CD4-positive, alpha-beta T cell treated with Interleukin-4 for 1 hour (primary cell): ENCODE measurements at regions not wholly inside any gene's neighbourhood (a gene's known extent, or its start where the extent isn't known, plus 50 kb on each side); places are given as distances from the start of the nearest gene placed in this dataset.
"Not testable (repeated sequence)": the region's sequence is repeated elsewhere in the genome, so short reads cannot be mapped to it uniquely, and the experiment has no call there.

Experiments used
- DNase-seq, 2 donors: peaks; one replicate each; pipeline ENCODE4 v3.0.0-alpha.2; 2020 to 2022

- no peak for DNase-seq
These were observed 424.1 kb downstream of the NDFIP2 start for GRCh38 chr13:79905018-79905417.

DNA sequence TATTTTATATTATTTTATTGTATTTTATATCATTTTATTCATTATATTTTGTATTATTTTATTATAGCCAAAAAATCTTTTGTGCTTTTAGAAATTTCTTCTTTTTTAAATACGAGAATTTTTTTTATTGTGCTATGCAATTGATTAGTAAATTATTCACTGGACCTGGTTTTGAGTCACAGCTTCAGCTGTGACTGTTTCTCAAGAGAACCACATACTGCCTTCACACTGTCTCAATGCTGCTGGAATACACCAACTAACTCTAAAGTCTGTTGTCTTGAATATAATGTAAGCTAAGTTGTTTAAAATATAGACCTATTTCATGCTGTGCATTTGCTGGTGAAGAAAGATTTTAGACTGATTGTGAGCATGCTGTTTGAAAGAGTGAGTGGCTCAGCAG is 423.6 kb downstream of the NDFIP2 start:
- DNase-seq = no peak

GRCh38 chr13:79901336-79901735 is 420.4 kb downstream of the NDFIP2 start:
- no peak for DNase-seq

GRCh38 chr13:79900356-79900755 is 419.4 kb downstream of the NDFIP2 start:
- no peak for DNase-seq

- no peak for DNase-seq
These were observed 418.0 kb downstream of the NDFIP2 start for GRCh38 chr13:79898996-79899395.

DNA sequence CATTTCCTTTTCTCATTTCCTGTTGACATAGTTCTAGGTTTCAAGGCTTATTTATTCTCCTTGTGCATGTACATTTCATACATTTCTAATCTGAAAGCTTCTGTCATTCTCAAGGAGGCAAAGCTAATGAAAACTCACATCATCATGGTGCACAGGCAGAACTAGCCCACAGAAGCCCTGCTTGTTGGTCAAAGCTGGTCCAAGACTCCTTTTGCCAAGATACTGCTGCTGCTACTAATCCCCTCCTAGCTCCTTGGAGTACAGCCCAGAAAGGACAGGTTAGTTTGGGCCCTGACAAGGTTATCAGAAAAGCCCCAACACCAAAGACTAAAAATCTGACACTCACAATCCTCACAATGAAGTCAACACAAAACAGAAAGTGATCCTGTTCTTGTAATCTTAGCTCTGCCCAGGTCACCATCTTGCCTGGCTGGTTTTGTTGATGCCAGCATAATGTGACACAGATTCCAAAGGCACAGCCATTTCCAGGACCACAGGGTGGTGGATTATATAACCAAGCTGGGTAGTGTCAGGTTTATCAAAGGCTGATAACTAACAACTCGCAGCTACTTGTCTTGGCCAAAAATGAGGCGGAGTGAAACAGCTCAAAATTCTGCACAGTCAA is 417.4 kb downstream of the NDFIP2 start:
- DNase-seq = no peak

DNA sequence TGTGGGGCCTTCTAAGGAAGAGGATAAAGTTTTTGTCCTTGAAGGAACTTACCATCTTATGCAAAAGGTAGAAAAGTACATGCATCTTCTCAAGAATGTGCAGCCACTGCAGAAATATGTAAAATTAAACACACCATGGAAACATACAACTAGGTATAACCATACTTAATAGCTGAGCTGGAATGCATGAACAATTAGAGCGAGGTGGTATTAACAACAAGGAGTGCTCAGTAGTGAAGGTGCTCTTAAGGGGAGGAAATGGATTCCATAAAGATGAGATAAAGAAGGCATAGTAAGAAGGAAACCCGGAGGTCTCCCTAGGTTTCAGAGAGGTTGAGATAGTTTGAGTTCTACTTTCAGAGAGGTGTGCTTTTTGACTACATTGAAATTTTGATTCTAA is 415.9 kb downstream of the NDFIP2 start:
- no peak for DNase-seq

- DNase-seq = no peak
These were observed 414.5 kb downstream of the NDFIP2 start for GRCh38 chr13:79895416-79895815.

DNA sequence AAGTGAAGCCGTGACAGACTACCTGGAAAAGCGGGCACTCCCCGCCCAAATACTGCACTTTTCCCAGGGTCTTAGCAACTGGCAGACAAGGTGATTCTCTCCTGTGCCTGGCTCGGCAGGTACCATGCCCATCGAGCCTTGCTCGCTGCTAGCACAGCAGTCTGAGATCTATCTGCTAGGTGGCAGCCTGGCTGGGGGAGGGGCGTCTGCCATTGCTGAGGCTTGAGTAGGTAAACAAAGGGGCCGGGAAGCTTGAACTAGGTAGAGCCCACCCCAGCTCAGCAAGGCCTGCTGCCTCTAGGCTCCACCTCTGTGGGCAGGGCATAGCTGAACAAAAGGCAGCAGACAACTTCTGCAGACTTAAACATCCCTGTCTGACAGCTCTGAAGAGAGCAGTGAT is 406.3 kb downstream of the NDFIP2 start:
- DNase-seq = not testable (repeated sequence)

- DNase-seq = no peak
These were observed 405.6 kb downstream of the NDFIP2 start for GRCh38 chr13:79886601-79887000.

DNA sequence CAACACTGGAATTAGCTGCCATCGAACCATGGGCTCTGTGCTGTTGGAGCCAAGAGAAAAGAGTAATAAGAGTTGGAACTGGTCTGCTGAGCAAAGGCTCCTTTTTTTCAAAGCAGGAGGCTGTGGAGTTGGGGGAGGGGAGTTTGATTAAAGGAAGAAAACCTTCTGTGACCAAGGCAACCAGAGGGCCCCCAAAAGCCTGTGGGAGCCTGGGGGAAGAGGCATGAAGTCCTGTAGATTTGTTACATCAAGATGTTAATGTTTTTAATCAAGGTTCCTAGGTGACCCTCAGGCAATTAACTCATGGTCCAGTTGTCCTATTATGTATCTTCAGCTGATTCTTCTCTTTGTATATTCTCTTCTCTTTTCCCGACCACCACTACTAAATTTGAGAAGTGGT is 403.9 kb downstream of the NDFIP2 start:
- DNase-seq = no peak

DNA sequence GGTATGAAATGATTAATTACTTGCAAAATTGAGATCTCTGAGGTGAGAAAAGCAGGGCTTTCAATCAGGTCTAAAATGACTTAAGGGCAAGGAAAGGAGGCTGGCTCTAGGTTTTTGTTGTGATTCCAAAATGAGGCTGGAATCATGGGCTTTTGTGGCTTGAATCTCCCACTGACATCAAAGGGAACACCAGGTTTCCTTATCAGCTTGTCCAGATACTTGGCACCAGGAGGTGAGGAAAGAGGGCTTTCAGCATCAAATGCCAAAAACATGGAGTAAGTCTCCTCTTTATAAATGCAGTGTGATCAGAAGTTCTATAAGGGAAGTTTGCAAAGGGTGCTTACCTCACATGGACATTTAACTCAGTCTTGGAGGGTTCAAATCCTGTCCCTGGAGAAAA is 402.3 kb downstream of the NDFIP2 start:
- DNase-seq = no peak

DNA sequence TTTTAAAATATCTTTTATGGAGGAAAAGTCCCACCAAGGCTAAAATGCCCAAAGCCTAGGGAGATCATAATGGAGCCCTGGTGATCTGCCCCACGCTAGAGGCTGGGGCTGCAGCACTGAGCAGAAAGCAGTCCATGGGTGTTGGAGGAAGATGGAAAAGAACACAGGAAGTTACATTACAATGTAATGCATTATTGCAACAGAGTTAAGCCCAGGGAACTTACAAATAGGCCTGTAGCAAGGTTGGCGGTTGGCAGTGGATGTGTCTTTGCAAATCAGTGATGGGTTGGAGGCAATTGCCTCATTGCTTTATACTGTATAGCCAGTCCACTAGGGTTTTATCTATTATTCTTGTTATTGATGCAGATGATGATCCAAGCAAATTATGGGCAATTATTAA is 399.9 kb downstream of the NDFIP2 start:
- no peak for DNase-seq

GRCh38 chr13:79874396-79875360 is 393.7 kb downstream of the NDFIP2 start:
- DNase-seq = no peak

GRCh38 chr13:79871594-79871993 is 390.6 kb downstream of the NDFIP2 start:
- DNase-seq = no peak

- DNase-seq = no peak
These were observed 389.8 kb downstream of the NDFIP2 start for GRCh38 chr13:79870766-79871165.

GRCh38 chr13:79870123-79870522 is 389.2 kb downstream of the NDFIP2 start:
- no peak for DNase-seq

DNA sequence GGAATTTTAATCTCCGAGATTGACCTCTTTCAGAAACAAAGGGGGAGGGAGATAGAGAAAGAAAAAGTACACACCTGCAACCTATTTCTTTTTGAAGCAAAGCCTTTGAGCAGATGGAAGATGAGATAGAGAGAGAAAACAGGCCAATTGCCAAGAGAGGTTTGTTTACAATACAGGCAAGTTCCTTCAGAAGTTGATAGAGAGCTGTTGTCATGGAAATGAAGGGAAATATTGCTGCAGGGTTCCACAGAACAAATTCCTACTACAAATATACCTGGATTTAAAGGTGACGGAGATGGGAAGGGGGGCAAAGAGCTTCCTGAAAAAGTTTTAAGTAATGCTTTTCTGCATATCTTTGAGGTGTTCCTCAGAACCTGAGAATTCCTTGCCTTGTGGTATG is 388.4 kb downstream of the NDFIP2 start:
- no peak for DNase-seq

DNA sequence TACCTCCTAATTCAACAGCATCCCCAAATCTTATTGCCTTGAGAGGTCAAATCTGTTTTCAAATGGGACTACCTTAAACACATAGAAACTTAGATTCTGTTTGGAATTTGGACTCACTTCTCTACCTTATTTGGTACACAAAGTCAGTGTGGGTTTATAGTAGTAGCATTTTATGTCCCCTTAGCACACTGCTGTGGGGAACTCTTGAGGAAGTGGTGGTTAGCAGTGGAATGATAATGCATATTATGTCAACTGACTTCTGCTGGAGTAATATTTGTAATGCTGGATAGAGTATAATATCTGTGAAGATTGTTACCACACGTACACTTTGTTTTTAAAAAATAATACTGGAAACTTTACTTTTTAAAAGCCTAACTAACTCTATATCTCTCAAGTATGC is 386.3 kb downstream of the NDFIP2 start:
- DNase-seq = no peak

- DNase-seq = no peak
These were observed 385.5 kb downstream of the NDFIP2 start for GRCh38 chr13:79866436-79866835.

- DNase-seq = no peak
These were observed 381.6 kb downstream of the NDFIP2 start for GRCh38 chr13:79862515-79862914.

GRCh38 chr13:79861731-79862130 is 380.8 kb downstream of the NDFIP2 start:
- no peak for DNase-seq

DNA sequence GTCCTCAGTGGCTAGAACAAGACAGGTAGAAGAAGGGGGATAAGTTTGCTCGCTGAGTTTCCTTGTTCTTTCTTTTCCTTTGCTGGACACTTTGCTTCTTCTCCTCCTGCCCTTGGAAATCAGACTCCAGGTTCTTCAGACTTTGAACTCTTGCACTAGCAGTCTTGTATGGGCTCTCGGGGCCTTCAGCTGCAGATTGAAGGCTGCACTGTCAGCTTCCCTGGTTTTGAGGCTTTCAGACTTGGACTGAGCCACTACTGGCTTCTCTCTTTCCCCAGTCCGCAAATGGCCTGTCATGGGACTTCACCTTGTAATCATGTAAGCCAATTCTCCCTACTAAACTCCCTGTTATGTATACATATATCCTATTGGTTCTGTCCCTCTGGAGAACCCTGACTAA is 379.8 kb downstream of the NDFIP2 start:
- DNase-seq = no peak

DNA sequence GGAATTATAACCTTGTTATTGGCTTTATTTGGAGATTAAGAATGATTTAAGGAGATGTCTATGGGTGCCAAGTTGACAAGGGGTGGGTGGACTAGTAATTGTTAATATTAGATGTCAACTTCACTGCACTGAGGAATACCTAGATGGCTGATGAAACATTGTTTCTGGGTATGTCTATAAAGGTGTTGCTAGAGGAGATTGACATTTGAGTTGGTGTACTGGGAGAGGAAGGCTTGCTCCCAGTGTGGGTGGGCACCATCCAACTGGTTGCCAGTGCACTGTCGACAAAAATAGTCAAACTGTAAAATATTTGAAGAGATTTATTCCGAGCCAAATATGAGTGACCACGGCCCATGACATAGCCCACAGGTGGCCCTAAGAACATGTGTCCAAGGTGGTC is 378.8 kb downstream of the NDFIP2 start:
- no peak for DNase-seq
